ENCODE measurements at regions not wholly inside any gene's neighbourhood (a gene's known extent, or its start where the extent isn't known, plus 50 kb on each side); places are given as distances from the start of the nearest gene placed in this dataset.

GRCh38 chr12:126960221-126960620, 1306.7 kb upstream of the TMEM132C start:
- no peak overlapping the region for H3K4me3 ChIP-seq
- H4K20me1 ChIP-seq (ENCODE audit: low read depth) = no peaks in the 10 kb centered on the region
- Mint-ChIP-seq H3K9me3 (no peaks in the 10 kb centered on the region), H3K27me3 (ENCODE audit: insufficient read depth, low read depth) (peaks cover 4% of the 10 kb centered on the region), H3K27ac (no peak overlapping the region), H3K4me1 (peaks cover 4% of the 10 kb centered on the region), H3K36me3 (no peaks in the 10 kb centered on the region), H3K4me3 (no peak overlapping the region)
- TF ChIP-seq, protein P1, sequence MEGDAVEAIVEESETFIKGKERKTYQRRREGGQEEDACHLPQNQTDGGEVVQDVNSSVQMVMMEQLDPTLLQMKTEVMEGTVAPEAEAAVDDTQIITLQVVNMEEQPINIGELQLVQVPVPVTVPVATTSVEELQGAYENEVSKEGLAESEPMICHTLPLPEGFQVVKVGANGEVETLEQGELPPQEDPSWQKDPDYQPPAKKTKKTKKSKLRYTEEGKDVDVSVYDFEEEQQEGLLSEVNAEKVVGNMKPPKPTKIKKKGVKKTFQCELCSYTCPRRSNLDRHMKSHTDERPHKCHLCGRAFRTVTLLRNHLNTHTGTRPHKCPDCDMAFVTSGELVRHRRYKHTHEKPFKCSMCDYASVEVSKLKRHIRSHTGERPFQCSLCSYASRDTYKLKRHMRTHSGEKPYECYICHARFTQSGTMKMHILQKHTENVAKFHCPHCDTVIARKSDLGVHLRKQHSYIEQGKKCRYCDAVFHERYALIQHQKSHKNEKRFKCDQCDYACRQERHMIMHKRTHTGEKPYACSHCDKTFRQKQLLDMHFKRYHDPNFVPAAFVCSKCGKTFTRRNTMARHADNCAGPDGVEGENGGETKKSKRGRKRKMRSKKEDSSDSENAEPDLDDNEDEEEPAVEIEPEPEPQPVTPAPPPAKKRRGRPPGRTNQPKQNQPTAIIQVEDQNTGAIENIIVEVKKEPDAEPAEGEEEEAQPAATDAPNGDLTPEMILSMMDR (IDR thresholded peaks at IDR 0.05) = no peak
- TF ChIP-seq EZH2phosphoT487 (IDR thresholded peaks at IDR 0.05) (no peak), EZH2 (IDR thresholded peaks at IDR 0.05) (no peak)
- H3K36me3 ChIP-seq = no peaks in the 10 kb centered on the region
- no peak overlapping the region for H3K9ac ChIP-seq
- no peaks in the 10 kb centered on the region for H3K4me1 ChIP-seq
- DNase-seq (ENCODE audit: low spot score) = no peak
- H3F3A ChIP-seq (ENCODE audit: low read depth) = no peaks in the 10 kb centered on the region
- no peak overlapping the region for H3K27ac ChIP-seq
- H3K9me3 ChIP-seq (ENCODE audit: low read depth) = no peaks in the 10 kb centered on the region
- no peaks in the 10 kb centered on the region for H3K79me2 ChIP-seq (ENCODE audit: low read depth)
- H2AFZ ChIP-seq (replicated peaks) = no peak overlapping the region
- H3K27me3 ChIP-seq = no peaks in the 10 kb centered on the region
- no peak overlapping the region for H3K4me2 ChIP-seq

DNA sequence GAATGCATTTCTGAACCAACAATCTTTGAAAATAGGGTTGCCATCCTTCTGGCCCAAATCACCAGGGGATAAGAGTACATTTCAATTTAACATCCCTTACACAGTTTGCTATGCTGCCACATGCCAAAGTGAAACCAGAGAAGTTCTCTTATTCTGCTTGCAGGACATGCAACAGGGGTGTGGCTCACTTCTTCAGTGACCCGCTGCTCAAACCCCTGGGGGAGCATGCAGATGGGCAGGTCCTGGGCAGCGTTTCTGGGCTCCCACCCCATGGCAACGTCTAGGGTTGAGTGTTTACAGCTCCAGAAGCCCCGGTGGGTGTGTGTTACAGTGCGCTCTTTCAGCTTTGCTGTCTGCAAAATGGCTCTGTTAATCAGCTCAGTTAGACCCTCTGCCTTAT, 1306.3 kb upstream of the TMEM132C start:
- H3K4me3 ChIP-seq = no peak overlapping the region
- no peak overlapping the region for H3K9ac ChIP-seq
- TF ChIP-seq EZH2phosphoT487 (IDR thresholded peaks at IDR 0.05) (no peak), EZH2 (IDR thresholded peaks at IDR 0.05) (no peak)
- TF ChIP-seq, protein P1 (IDR thresholded peaks at IDR 0.05) = no peak
- H4K20me1 ChIP-seq (ENCODE audit: low read depth) = no peaks in the 10 kb centered on the region
- H3K36me3 ChIP-seq = no peaks in the 10 kb centered on the region
- no peaks in the 10 kb centered on the region for H3K9me3 Mint-ChIP-seq
- no peaks in the 10 kb centered on the region for H3K36me3 Mint-ChIP-seq
- peaks cover 4% of the 10 kb centered on the region for H3K4me1 Mint-ChIP-seq
- no peaks in the 10 kb centered on the region for H3K27me3 ChIP-seq
- H3K79me2 ChIP-seq (ENCODE audit: low read depth) = no peaks in the 10 kb centered on the region
- H3K27ac ChIP-seq = no peak overlapping the region
- H3K27ac Mint-ChIP-seq = no peak overlapping the region
- H2AFZ ChIP-seq (replicated peaks) = no peak overlapping the region
- no peak for DNase-seq (ENCODE audit: low spot score)
- no peak overlapping the region for H3K4me3 Mint-ChIP-seq
- H3K27me3 Mint-ChIP-seq (ENCODE audit: insufficient read depth, low read depth) = peaks cover 4% of the 10 kb centered on the region
- no peak overlapping the region for H3K4me2 ChIP-seq
- no peaks in the 10 kb centered on the region for H3F3A ChIP-seq (ENCODE audit: low read depth)
- no peaks in the 10 kb centered on the region for H3K9me3 ChIP-seq (ENCODE audit: low read depth)
- no peaks in the 10 kb centered on the region for H3K4me1 ChIP-seq

DNA sequence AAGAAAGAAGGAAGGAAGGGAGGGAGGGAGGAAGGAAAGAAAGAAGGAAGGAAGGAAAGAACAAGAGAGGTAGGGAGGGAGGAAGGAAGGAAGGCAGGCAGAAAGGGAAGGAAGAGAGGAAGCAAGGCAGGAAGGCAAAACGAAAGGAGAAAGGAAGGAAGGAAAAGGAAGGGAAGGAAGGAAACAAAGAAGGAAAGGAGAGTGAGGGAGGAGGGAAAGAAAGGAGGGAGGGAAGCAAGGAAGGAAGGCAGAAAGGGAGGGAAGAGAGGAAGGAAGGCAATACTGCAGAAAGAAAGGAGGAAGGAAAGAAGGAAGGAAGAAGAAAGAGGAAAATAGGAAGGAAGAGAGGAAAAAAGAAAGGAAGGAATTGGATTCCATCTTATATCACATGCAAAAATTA, 1303.1 kb upstream of the TMEM132C start:
- H3K9me3 ChIP-seq (ENCODE audit: low read depth) = no peaks in the 10 kb centered on the region
- H3K9ac ChIP-seq = no peak overlapping the region
- H3K27me3 ChIP-seq = no peaks in the 10 kb centered on the region
- no peaks in the 10 kb centered on the region for H3K79me2 ChIP-seq (ENCODE audit: low read depth)
- Mint-ChIP-seq H3K9me3 (no peaks in the 10 kb centered on the region), H3K27ac (no peak overlapping the region), H3K4me3 (no peak overlapping the region), H3K27me3 (ENCODE audit: insufficient read depth, low read depth) (peaks cover 6% of the 10 kb centered on the region), H3K4me1 (peaks cover 4% of the 10 kb centered on the region), H3K36me3 (no peaks in the 10 kb centered on the region)
- no peaks in the 10 kb centered on the region for H3K36me3 ChIP-seq
- H3K27ac ChIP-seq = no peak overlapping the region
- DNase-seq (ENCODE audit: low spot score) = no peak
- no peak overlapping the region for H3K4me3 ChIP-seq
- H3K4me2 ChIP-seq = no peak overlapping the region
- TF ChIP-seq EZH2phosphoT487 (IDR thresholded peaks at IDR 0.05) (no peak), EZH2 (IDR thresholded peaks at IDR 0.05) (no peak)
- TF ChIP-seq, protein P1 (IDR thresholded peaks at IDR 0.05) = no peak
- no peaks in the 10 kb centered on the region for H4K20me1 ChIP-seq (ENCODE audit: low read depth)
- no peak overlapping the region for H2AFZ ChIP-seq (replicated peaks)
- no peaks in the 10 kb centered on the region for H3K4me1 ChIP-seq
- H3F3A ChIP-seq (ENCODE audit: low read depth) = no peaks in the 10 kb centered on the region
